IPS-20b (cell line): ENCODE measurements at regions not wholly inside any gene's neighbourhood (a gene's known extent, or its start where the extent isn't known, plus 50 kb on each side); places are given as distances from the start of the nearest gene placed in this dataset.

Experiments used
- H3K27ac ChIP-seq: one replicate; pipeline ENCODE4 v1.5.1; 2013; ENCODE audit warnings: low read length
- H3K27me3 ChIP-seq: 2 replicates; pipeline ENCODE4 v1.6.1; 2013; ENCODE audit warnings: mild to moderate bottlenecking, low read length, inconsistent platforms; ENCODE audit not compliant: insufficient read depth
- H3K36me3 ChIP-seq: 2 replicates; pipeline ENCODE4 v1.6.1; 2013; ENCODE audit warnings: low read depth, mild to moderate bottlenecking, inconsistent platforms, low read length, moderate library complexity; ENCODE audit not compliant: insufficient read depth
- H3K4me1 ChIP-seq: 2 replicates; pipeline ENCODE4 v1.6.1; 2013; ENCODE audit warnings: mild to moderate bottlenecking, control low read depth, inconsistent platforms, low read length, moderate library complexity; ENCODE audit not compliant: insufficient read depth
- H3K4me3 ChIP-seq: 2 replicates; pipeline ENCODE4 v1.5.1; 2013; ENCODE audit warnings: mild to moderate bottlenecking, low read length, inconsistent platforms
- H3K9ac ChIP-seq: 2 replicates; pipeline ENCODE4 v1.6.1; 2013; ENCODE audit warnings: low read depth, mild to moderate bottlenecking, inconsistent platforms, low read length, moderate library complexity
- H3K9me3 ChIP-seq: 2 replicates; pipeline ENCODE4 v1.6.1; 2013; ENCODE audit warnings: mild to moderate bottlenecking, low read depth, low read length, inconsistent platforms; ENCODE audit not compliant: insufficient read depth

GRCh38 chr10:85212526-85212925, 884.1 kb downstream of the CCSER2 start:
- Histone ChIP-seq H3K36me3 (no peaks in the 10 kb centered on the region), H3K27me3 (no peaks in the 10 kb centered on the region), H3K4me1 (no peaks in the 10 kb centered on the region), H3K9me3 (no peaks in the 10 kb centered on the region), H3K4me3 (no peak overlapping the region), H3K9ac (no peak overlapping the region), H3K27ac (no peak overlapping the region)

GRCh38 chr10:85213493-85213892, 885.1 kb downstream of the CCSER2 start:
- Histone ChIP-seq H3K4me1 (no peaks in the 10 kb centered on the region), H3K9ac (no peak overlapping the region), H3K36me3 (no peaks in the 10 kb centered on the region), H3K27me3 (no peaks in the 10 kb centered on the region), H3K27ac (no peak overlapping the region), H3K4me3 (no peak overlapping the region), H3K9me3 (no peaks in the 10 kb centered on the region)

GRCh38 chr10:85222300-85222699, 893.9 kb downstream of the CCSER2 start:
- Histone ChIP-seq H3K4me1 (no peaks in the 10 kb centered on the region), H3K9me3 (no peaks in the 10 kb centered on the region), H3K27me3 (no peaks in the 10 kb centered on the region), H3K27ac (no peak overlapping the region), H3K4me3 (no peak overlapping the region), H3K36me3 (no peaks in the 10 kb centered on the region), H3K9ac (no peak overlapping the region)

- Histone ChIP-seq H3K27ac (no peak overlapping the region), H3K4me3 (no peak overlapping the region), H3K36me3 (no peaks in the 10 kb centered on the region), H3K9me3 (no peaks in the 10 kb centered on the region), H3K4me1 (no peaks in the 10 kb centered on the region), H3K9ac (no peak overlapping the region), H3K27me3 (no peaks in the 10 kb centered on the region)
Observed at GRCh38 chr10:85224366-85224940, 896.1 kb downstream of the CCSER2 start.

GRCh38 chr10:85225311-85225710, 896.9 kb downstream of the CCSER2 start:
- Histone ChIP-seq H3K4me1 (no peaks in the 10 kb centered on the region), H3K27ac (no peak overlapping the region), H3K36me3 (no peaks in the 10 kb centered on the region), H3K4me3 (no peak overlapping the region), H3K27me3 (no peaks in the 10 kb centered on the region), H3K9ac (no peak overlapping the region), H3K9me3 (no peaks in the 10 kb centered on the region)

- H3K4me1 ChIP-seq: no peaks in the 10 kb centered on the region
Observed at GRCh38 chr10:85226596-85226995, 898.2 kb downstream of the CCSER2 start.

GRCh38 chr10:85228726-85229125, 900.3 kb downstream of the CCSER2 start:
- H3K9me3 ChIP-seq: no peaks in the 10 kb centered on the region

More at GRCh38 chr10:85226596-85226995, 898.2 kb downstream of the CCSER2 start:
- no peaks in the 10 kb centered on the region for H3K27me3 ChIP-seq
- no peak overlapping the region for H3K9ac ChIP-seq
- H3K4me3 ChIP-seq: no peak overlapping the region
- no peak overlapping the region for H3K27ac ChIP-seq
- H3K9me3 ChIP-seq: no peaks in the 10 kb centered on the region
- no peaks in the 10 kb centered on the region for H3K36me3 ChIP-seq

GRCh38 chr10:85231534-85232270, 903.3 kb downstream of the CCSER2 start:
- H3K36me3 ChIP-seq: no peaks in the 10 kb centered on the region
- no peaks in the 10 kb centered on the region for H3K27me3 ChIP-seq
- no peak overlapping the region for H3K9ac ChIP-seq
- no peak overlapping the region for H3K27ac ChIP-seq
- H3K9me3 ChIP-seq: no peaks in the 10 kb centered on the region
- H3K4me3 ChIP-seq: no peak overlapping the region
- no peaks in the 10 kb centered on the region for H3K4me1 ChIP-seq

More at GRCh38 chr10:85228726-85229125, 900.3 kb downstream of the CCSER2 start:
- Histone ChIP-seq H3K27me3 (no peaks in the 10 kb centered on the region), H3K4me3 (no peak overlapping the region), H3K4me1 (no peaks in the 10 kb centered on the region), H3K36me3 (no peaks in the 10 kb centered on the region), H3K9ac (no peak overlapping the region), H3K27ac (no peak overlapping the region)

- H3K4me1 ChIP-seq: no peaks in the 10 kb centered on the region
- H3K27me3 ChIP-seq: no peaks in the 10 kb centered on the region
- H3K9ac ChIP-seq: no peak overlapping the region
- no peaks in the 10 kb centered on the region for H3K9me3 ChIP-seq
- H3K4me3 ChIP-seq: no peak overlapping the region
- no peak overlapping the region for H3K27ac ChIP-seq
- no peaks in the 10 kb centered on the region for H3K36me3 ChIP-seq
Observed at GRCh38 chr10:85235258-85235657, 906.9 kb downstream of the CCSER2 start.

GRCh38 chr10:85238676-85239075, 910.3 kb downstream of the CCSER2 start:
- H3K27me3 ChIP-seq: no peaks in the 10 kb centered on the region
- no peak overlapping the region for H3K27ac ChIP-seq
- no peaks in the 10 kb centered on the region for H3K4me1 ChIP-seq
- H3K9ac ChIP-seq: no peak overlapping the region
- no peak overlapping the region for H3K4me3 ChIP-seq
- no peaks in the 10 kb centered on the region for H3K36me3 ChIP-seq
- no peaks in the 10 kb centered on the region for H3K9me3 ChIP-seq

- no peak overlapping the region for H3K9ac ChIP-seq
- no peaks in the 10 kb centered on the region for H3K4me1 ChIP-seq
- no peaks in the 10 kb centered on the region for H3K36me3 ChIP-seq
- H3K4me3 ChIP-seq: no peak overlapping the region
- H3K9me3 ChIP-seq: no peaks in the 10 kb centered on the region
- H3K27me3 ChIP-seq: no peaks in the 10 kb centered on the region
- H3K27ac ChIP-seq: no peak overlapping the region
Observed at GRCh38 chr10:85250304-85250703, 921.9 kb downstream of the CCSER2 start.

GRCh38 chr10:85256481-85256880, 928.1 kb downstream of the CCSER2 start:
- H3K4me3 ChIP-seq: no peak overlapping the region

More at GRCh38 chr10:85256481-85256880, 928.1 kb downstream of the CCSER2 start:
- Histone ChIP-seq H3K27me3 (no peaks in the 10 kb centered on the region), H3K4me1 (no peaks in the 10 kb centered on the region), H3K9ac (no peak overlapping the region), H3K36me3 (no peaks in the 10 kb centered on the region), H3K27ac (no peak overlapping the region), H3K9me3 (no peaks in the 10 kb centered on the region; the same call in 1 of the 2 replicates)
